SK-N-SH (cell line): ENCODE measurements at regions not wholly inside any gene's neighbourhood (a gene's known extent, or its start where the extent isn't known, plus 50 kb on each side); places are given as distances from the start of the nearest gene placed in this dataset.

ENCODE experiments used
- CTCF ChIA-PET: fragments of 300-600, 350-600 bp; formaldehyde crosslinking; extraction: SDS; loops from one replicate; lab custom pipeline; 2021; lab: Yijun Ruan, JAX
- POLR2A ChIA-PET: fragments of 350-600 bp; sonication (Branson Sonifier 250); formaldehyde crosslinking; extraction: SDS; loops from one replicate; lab custom pipeline; 2020; ENCODE audit warnings: antibody characterized with exemption, inconsistent platforms; lab: Yijun Ruan, JAX
- DNase-seq: peaks from one replicate; pipeline ENCODE4 v3.0.0; 2012
- H2AFZ ChIP-seq: fragments of 200-600 bp; sonication (generic); 2 replicates; pipeline ENCODE4 v1.8.1; 2016; ENCODE audit warnings: antibody characterized with exemption, mild to moderate bottlenecking, low read depth
- H3F3A ChIP-seq: fragments of 200-600 bp; sonication (generic); replicated peaks from 2 replicates; pipeline ENCODE3; 2016; ENCODE audit warnings: antibody characterized with exemption, mild to moderate bottlenecking; ENCODE audit not compliant: insufficient read depth
- H3K27ac ChIP-seq, 2 experiments: fragments of 200-500 bp in 1 of 2; fragments of 200-600 bp in 1 of 2; sonication (Bioruptor generic) in 1 of 2; sonication (generic), shearing (Covaris generic) in 1 of 2; 2 replicates each; pipeline versions ENCODE4 v1.5.1 to v1.6.1; 2014 to 2016; ENCODE audit warnings: low read depth in 2 of 2, inconsistent platforms in 1 of 2, low read length in 1 of 2, mild to moderate bottlenecking in 1 of 2, mixed read lengths in 1 of 2
- H3K27me3 ChIP-seq: fragments of 200-600 bp; sonication (generic), shearing (Covaris generic); 2 replicates; pipeline ENCODE4 v1.6.1; 2016; ENCODE audit warnings: mixed run types; ENCODE audit not compliant: insufficient read depth
- H3K36me3 ChIP-seq, 2 experiments: fragments of 200-500 bp in 1 of 2; fragments of 200-600 bp in 1 of 2; sonication (Bioruptor generic) in 1 of 2; sonication (generic) in 1 of 2; replicated peaks in 1 of 2; 2 replicates each; pipeline versions ENCODE3 to v1.5.1; 2014 to 2016; ENCODE audit warnings: low read length in 1 of 2, mild to moderate bottlenecking in 1 of 2; ENCODE audit not compliant: insufficient read depth in 2 of 2, control insufficient read depth in 1 of 2
- H3K4me1 ChIP-seq, 2 experiments: fragments of 200-500 bp in 1 of 2; fragments of 200-600 bp in 1 of 2; sonication (Bioruptor generic) in 1 of 2; sonication (generic), shearing (Covaris generic) in 1 of 2; 2 replicates each; pipeline versions ENCODE4 v1.5.1 to v1.6.1; 2014 to 2016; ENCODE audit warnings: low read depth in 1 of 2, low read length in 1 of 2, mixed run types in 1 of 2; ENCODE audit not compliant: insufficient read depth in 2 of 2, control insufficient read depth in 1 of 2
- H3K4me2 ChIP-seq: fragments of 200-600 bp; sonication (generic), shearing (Covaris generic); 2 replicates; pipeline ENCODE4 v1.6.1; 2017; ENCODE audit warnings: mixed run types
- H3K4me3 ChIP-seq, 2 experiments: fragments of 200-500 bp in 1 of 2; fragments of 200-600 bp in 1 of 2; sonication (Bioruptor generic) in 1 of 2; sonication (generic), shearing (Covaris generic) in 1 of 2; 2 replicates each; pipeline versions ENCODE4 v1.5.1 to v1.8.1; 2014 to 2016; ENCODE audit warnings: low read depth in 2 of 2, inconsistent platforms in 1 of 2, low read length in 1 of 2, mild to moderate bottlenecking in 1 of 2, mixed read lengths in 1 of 2, moderate library complexity in 1 of 2
- H3K79me2 ChIP-seq: fragments of 200-600 bp; sonication (generic); 2 replicates; pipeline ENCODE4 v1.8.1; 2017; ENCODE audit warnings: mild to moderate bottlenecking; ENCODE audit not compliant: insufficient read depth
- H3K9ac ChIP-seq: fragments of 200-600 bp; sonication (generic); 2 replicates; pipeline ENCODE4 v1.6.1; 2017; ENCODE audit warnings: mixed run types
- H3K9me2 ChIP-seq: fragments of 200-600 bp; sonication (generic); 2 replicates; pipeline ENCODE4 v1.6.1; 2017; ENCODE audit warnings: mixed run types
- H3K9me3 ChIP-seq: fragments of 200-600 bp; sonication (generic); 2 replicates; pipeline ENCODE4 v1.6.1; 2017; ENCODE audit warnings: mixed run types, mild to moderate bottlenecking, moderate library complexity
- H4K20me1 ChIP-seq: fragments of 200-600 bp; sonication (generic); 2 replicates; pipeline ENCODE4 v1.6.1; 2017; ENCODE audit warnings: mild to moderate bottlenecking, mixed run types; ENCODE audit not compliant: insufficient read depth
- EZH2phosphoT487 ChIP-seq: fragments of 200-600 bp; sonication (generic); IDR thresholded peaks from 2 replicates; pipeline ENCODE4 v1.6.1; 2017; ENCODE audit warnings: low read depth, mixed run types, mild to moderate bottlenecking, antibody characterized with exemption, moderate library complexity, borderline replicate concordance
- FOSL2 ChIP-seq: IDR thresholded peaks from 2 replicates; pipeline ENCODE4 v1.4.0; 2012; ENCODE audit warnings: low read depth, mild to moderate bottlenecking, moderate library complexity, borderline replicate concordance
- FOXJ3 ChIP-seq: sonication (generic); formaldehyde crosslinking; IDR thresholded peaks from 2 replicates; pipeline ENCODE4 v1.5.1; 2020; ENCODE audit warnings: mild to moderate bottlenecking, missing genetic modification reagents
- GABPA ChIP-seq: IDR thresholded peaks from 2 replicates; pipeline ENCODE4 v1.4.0; 2012; ENCODE audit warnings: low read depth, mild to moderate bottlenecking
- GATA2 ChIP-seq: sonication (generic); formaldehyde crosslinking; IDR thresholded peaks from 2 replicates; pipeline ENCODE4 v1.5.0; 2020; ENCODE audit warnings: mild to moderate bottlenecking, missing genetic modification reagents
- JUND ChIP-seq: IDR thresholded peaks from 2 replicates; pipeline ENCODE4 v1.4.0; 2012
- MEF2A ChIP-seq: IDR thresholded peaks from 2 replicates; pipeline ENCODE4 v1.4.0; 2012; ENCODE audit warnings: low read depth, borderline replicate concordance
- MXI1 ChIP-seq: IDR thresholded peaks from 2 replicates; pipeline ENCODE4 v1.6.1; 2012; ENCODE audit warnings: mild to moderate bottlenecking, low read depth, low read length, improper control_type of control experiment
- NFIC ChIP-seq: IDR thresholded peaks from 2 replicates; pipeline ENCODE4 v1.4.0; 2012; ENCODE audit warnings: borderline replicate concordance
- NRF1 ChIP-seq: IDR thresholded peaks from 2 replicates; pipeline ENCODE4 v1.6.1; 2012; ENCODE audit warnings: low read depth, mild to moderate bottlenecking, low read length
- POLR2AphosphoS5 ChIP-seq: IDR thresholded peaks from 2 replicates; pipeline ENCODE4 v1.6.1; 2012; ENCODE audit warnings: low read depth, low read length
- RAD21 ChIP-seq: IDR thresholded peaks from 2 replicates; pipeline ENCODE4 v1.6.1; 2012; ENCODE audit warnings: mild to moderate bottlenecking, low read length
- RCOR1 ChIP-seq: fragments of 150-350 bp; IDR thresholded peaks from 2 replicates; pipeline ENCODE4 v1.6.1; 2017; ENCODE audit warnings: antibody characterized with exemption, low read length
- RFX5 ChIP-seq: IDR thresholded peaks from 2 replicates; pipeline ENCODE4 v1.6.1; 2012; ENCODE audit warnings: mild to moderate bottlenecking, improper control_type of control experiment, low read length
- SIN3A ChIP-seq: IDR thresholded peaks from 2 replicates; pipeline ENCODE4 v1.6.1; 2012; ENCODE audit warnings: low read depth, mild to moderate bottlenecking, low read length, moderate library complexity, borderline replicate concordance
- SMC3 ChIP-seq: IDR thresholded peaks from 2 replicates; pipeline ENCODE4 v1.6.1; 2012; ENCODE audit warnings: low read depth, low read length, improper control_type of control experiment
- TAF1 ChIP-seq: IDR thresholded peaks from 2 replicates; pipeline ENCODE4 v1.6.1; 2012; ENCODE audit warnings: low read depth, mild to moderate bottlenecking, low read length, moderate library complexity, borderline replicate concordance
- TEAD4 ChIP-seq: IDR thresholded peaks from 2 replicates; pipeline ENCODE4 v1.4.0; 2012; ENCODE audit warnings: mild to moderate bottlenecking, borderline replicate concordance; ENCODE audit not compliant: insufficient read depth
- WGBS: methylation state at CpG from one replicate; pipeline ENCODE4 v1.1.6; 2017; ENCODE audit warnings: low lambda C conversion rate; 5-methylcytosine and 5-hydroxymethylcytosine counted together
- TF ChIP-seq, protein P1 (sequence below): fragments of 150-350 bp; IDR thresholded peaks from 2 replicates; pipeline ENCODE4 v1.6.1; 2016; ENCODE audit warnings: mild to moderate bottlenecking, low read depth, low read length
- TF ChIP-seq, protein P2 (sequence below): fragments of 150-350 bp; IDR thresholded peaks from 2 replicates; pipeline ENCODE4 v1.6.1; 2017; ENCODE audit warnings: antibody characterized with exemption, low read length, low read depth, borderline replicate concordance
- TF ChIP-seq, protein P3 (sequence below): IDR thresholded peaks from 2 replicates; pipeline ENCODE4; 2012
- TF ChIP-seq, protein P4 (sequence below): IDR thresholded peaks from 2 replicates; pipeline ENCODE4 v1.4.0; 2012; ENCODE audit warnings: low read depth, borderline replicate concordance
- TF ChIP-seq, protein P5 (sequence below): IDR thresholded peaks from 2 replicates; pipeline ENCODE4 v1.4.0; 2012; ENCODE audit warnings: low read depth, borderline replicate concordance

DNA sequence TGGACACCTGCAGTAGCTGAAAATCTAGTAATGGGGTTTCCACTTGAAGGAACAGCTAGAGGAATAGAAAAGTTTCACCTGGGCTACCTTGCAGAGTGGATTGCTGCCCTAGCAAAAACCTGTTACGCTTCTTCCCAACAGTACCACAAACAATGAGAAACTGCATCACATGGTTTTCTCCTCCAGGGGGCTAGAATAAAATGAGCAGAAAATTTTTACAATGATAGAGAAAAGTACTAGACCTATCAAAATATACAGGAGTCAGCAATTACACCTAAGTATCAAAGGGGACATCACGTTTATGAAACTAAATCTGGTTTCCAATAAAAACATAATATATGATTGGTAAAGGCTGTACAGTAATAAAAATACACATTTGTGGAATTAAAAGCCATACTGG, 423.1 kb upstream of the PITX2 start:
- no peak overlapping the region for H3K4me2 ChIP-seq
- no peaks in the 10 kb centered on the region for H4K20me1 ChIP-seq
- no peaks in the 10 kb centered on the region for H3K9me2 ChIP-seq
- no peaks in the 10 kb centered on the region for H3K9me3 ChIP-seq
- H2AFZ ChIP-seq: no peak overlapping the region
- TF ChIP-seq GABPA (no peak), RCOR1 (no peak), MXI1 (no peak), SIN3A (no peak), POLR2AphosphoS5 (no peak), TAF1 (no peak), FOSL2 (no peak), SMC3 (no peak), NFIC (no peak), RFX5 (no peak)
- TF ChIP-seq, protein P1, sequence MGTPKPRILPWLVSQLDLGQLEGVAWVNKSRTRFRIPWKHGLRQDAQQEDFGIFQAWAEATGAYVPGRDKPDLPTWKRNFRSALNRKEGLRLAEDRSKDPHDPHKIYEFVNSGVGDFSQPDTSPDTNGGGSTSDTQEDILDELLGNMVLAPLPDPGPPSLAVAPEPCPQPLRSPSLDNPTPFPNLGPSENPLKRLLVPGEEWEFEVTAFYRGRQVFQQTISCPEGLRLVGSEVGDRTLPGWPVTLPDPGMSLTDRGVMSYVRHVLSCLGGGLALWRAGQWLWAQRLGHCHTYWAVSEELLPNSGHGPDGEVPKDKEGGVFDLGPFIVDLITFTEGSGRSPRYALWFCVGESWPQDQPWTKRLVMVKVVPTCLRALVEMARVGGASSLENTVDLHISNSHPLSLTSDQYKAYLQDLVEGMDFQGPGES: no peak
- TF ChIP-seq, protein P2, sequence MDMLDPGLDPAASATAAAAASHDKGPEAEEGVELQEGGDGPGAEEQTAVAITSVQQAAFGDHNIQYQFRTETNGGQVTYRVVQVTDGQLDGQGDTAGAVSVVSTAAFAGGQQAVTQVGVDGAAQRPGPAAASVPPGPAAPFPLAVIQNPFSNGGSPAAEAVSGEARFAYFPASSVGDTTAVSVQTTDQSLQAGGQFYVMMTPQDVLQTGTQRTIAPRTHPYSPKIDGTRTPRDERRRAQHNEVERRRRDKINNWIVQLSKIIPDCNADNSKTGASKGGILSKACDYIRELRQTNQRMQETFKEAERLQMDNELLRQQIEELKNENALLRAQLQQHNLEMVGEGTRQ: no peak
- TF ChIP-seq, protein P3, sequence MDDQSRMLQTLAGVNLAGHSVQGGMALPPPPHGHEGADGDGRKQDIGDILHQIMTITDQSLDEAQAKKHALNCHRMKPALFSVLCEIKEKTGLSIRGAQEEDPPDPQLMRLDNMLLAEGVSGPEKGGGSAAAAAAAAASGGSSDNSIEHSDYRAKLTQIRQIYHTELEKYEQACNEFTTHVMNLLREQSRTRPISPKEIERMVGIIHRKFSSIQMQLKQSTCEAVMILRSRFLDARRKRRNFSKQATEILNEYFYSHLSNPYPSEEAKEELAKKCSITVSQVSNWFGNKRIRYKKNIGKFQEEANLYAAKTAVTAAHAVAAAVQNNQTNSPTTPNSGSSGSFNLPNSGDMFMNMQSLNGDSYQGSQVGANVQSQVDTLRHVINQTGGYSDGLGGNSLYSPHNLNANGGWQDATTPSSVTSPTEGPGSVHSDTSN: no peak
- POLR2A ChIA-PET: no interaction called here
- 8% methylated on average over 2 of the region's 2 CpGs for WGBS
- no peak overlapping the region for H3K9ac ChIP-seq
- CTCF ChIA-PET: no interaction called here
- no peaks in the 10 kb centered on the region for H3F3A ChIP-seq
- no peaks in the 10 kb centered on the region for H3K4me1 ChIP-seq
- no peaks in the 10 kb centered on the region; the same call in 1 of the 2 replicates for H3K27me3 ChIP-seq
- H3K79me2 ChIP-seq: no peaks in the 10 kb centered on the region
- no peak overlapping the region for H3K4me3 ChIP-seq
- no peaks in the 10 kb centered on the region for H3K36me3 ChIP-seq
- no peak overlapping the region for H3K27ac ChIP-seq
- DNase-seq: no peak

DNA sequence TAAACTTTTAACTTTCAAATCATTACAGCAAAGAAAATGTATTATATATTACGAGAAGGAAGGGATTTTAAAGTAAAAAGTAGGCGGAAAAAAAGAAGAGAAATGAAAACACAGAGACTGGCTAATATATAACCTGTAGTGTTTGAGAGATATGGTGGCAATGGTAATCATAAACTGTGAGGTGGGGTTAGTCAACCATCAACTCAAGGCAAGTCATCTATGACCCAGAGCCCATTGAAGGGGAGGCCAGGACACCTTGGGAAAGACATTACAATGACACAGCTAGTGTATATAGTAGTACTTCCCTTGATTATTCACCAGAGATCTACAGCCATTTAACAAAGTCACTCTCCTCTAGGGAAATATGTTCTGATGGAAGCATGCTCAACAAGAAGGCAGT, 423.9 kb upstream of the PITX2 start:
- Histone ChIP-seq H4K20me1 (no peaks in the 10 kb centered on the region), H3K9me3 (no peaks in the 10 kb centered on the region), H3K27me3 (no peaks in the 10 kb centered on the region; the same call in 1 of the 2 replicates), H3K36me3 (no peaks in the 10 kb centered on the region), H3K27ac (no peak overlapping the region), H3K4me3 (no peak overlapping the region), H3K79me2 (no peaks in the 10 kb centered on the region), H3K9me2 (no peaks in the 10 kb centered on the region), H3K4me2 (no peak overlapping the region), H3K4me1 (no peaks in the 10 kb centered on the region), H3F3A (no peaks in the 10 kb centered on the region), H3K9ac (no peak overlapping the region), H2AFZ (no peak overlapping the region)
- no peak for DNase-seq
- WGBS: 1% methylated on average over 2 of the region's 2 CpGs
- POLR2A ChIA-PET: no interaction called here
- CTCF ChIA-PET: no interaction called here
- TF ChIP-seq MEF2A (no peak), FOXJ3 (CRISPR knock-in tag) (no peak), EZH2phosphoT487 (no peak), NRF1 (no peak), RAD21 (no peak), JUND (no peak), FOSL2 (no peak), GABPA (no peak), TEAD4 (no peak), GATA2 (CRISPR knock-in tag) (no peak), NFIC (no peak), POLR2AphosphoS5 (no peak)
- TF ChIP-seq, protein P4, sequence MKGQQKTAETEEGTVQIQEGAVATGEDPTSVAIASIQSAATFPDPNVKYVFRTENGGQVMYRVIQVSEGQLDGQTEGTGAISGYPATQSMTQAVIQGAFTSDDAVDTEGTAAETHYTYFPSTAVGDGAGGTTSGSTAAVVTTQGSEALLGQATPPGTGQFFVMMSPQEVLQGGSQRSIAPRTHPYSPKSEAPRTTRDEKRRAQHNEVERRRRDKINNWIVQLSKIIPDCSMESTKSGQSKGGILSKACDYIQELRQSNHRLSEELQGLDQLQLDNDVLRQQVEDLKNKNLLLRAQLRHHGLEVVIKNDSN: no peak
- TF ChIP-seq, protein P5, sequence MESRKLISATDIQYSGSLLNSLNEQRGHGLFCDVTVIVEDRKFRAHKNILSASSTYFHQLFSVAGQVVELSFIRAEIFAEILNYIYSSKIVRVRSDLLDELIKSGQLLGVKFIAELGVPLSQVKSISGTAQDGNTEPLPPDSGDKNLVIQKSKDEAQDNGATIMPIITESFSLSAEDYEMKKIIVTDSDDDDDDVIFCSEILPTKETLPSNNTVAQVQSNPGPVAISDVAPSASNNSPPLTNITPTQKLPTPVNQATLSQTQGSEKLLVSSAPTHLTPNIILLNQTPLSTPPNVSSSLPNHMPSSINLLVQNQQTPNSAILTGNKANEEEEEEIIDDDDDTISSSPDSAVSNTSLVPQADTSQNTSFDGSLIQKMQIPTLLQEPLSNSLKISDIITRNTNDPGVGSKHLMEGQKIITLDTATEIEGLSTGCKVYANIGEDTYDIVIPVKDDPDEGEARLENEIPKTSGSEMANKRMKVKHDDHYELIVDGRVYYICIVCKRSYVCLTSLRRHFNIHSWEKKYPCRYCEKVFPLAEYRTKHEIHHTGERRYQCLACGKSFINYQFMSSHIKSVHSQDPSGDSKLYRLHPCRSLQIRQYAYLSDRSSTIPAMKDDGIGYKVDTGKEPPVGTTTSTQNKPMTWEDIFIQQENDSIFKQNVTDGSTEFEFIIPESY: no peak
